H9 (cell line): ENCODE measurements at regions not wholly inside any gene's neighbourhood (a gene's known extent, or its start where the extent isn't known, plus 50 kb on each side); places are given as distances from the start of the nearest gene placed in this dataset.

Experiments
- DNase-seq: peaks from one replicate; pipeline ENCODE4 v3.0.0-alpha.2; 2017
- H2AFZ ChIP-seq: one replicate; pipeline ENCODE4 v1.6.1; 2013; ENCODE audit warnings: mild to moderate bottlenecking, low read length, control low read depth, moderate library complexity
- H2AK5ac ChIP-seq: 2 replicates; pipeline ENCODE4 v1.6.1; 2013; ENCODE audit warnings: low read length, control low read depth, mixed read lengths; ENCODE audit not compliant: insufficient read length
- H2BK120ac ChIP-seq: one replicate; pipeline ENCODE4 v1.6.1; 2013; ENCODE audit warnings: low read depth, mild to moderate bottlenecking, low read length, control low read depth, inconsistent platforms; ENCODE audit not compliant: poor library complexity, severe bottlenecking
- H2BK12ac ChIP-seq: 2 replicates; pipeline ENCODE4 v1.6.1; 2013; ENCODE audit warnings: low read length, control low read depth, mixed read lengths, low read depth; ENCODE audit not compliant: insufficient read length
- H2BK15ac ChIP-seq: 2 replicates; pipeline ENCODE4 v1.6.1; 2013; ENCODE audit warnings: low read depth, low read length, control low read depth
- H2BK20ac ChIP-seq: one replicate; pipeline ENCODE4 v1.6.1; 2013; ENCODE audit warnings: low read depth, mild to moderate bottlenecking, low read length, control low read depth, inconsistent platforms; ENCODE audit not compliant: poor library complexity, severe bottlenecking
- H2BK5ac ChIP-seq: 2 replicates; pipeline ENCODE4 v1.6.1; 2013; ENCODE audit warnings: low read length, control low read depth, mixed read lengths; ENCODE audit not compliant: insufficient read length
- H3K14ac ChIP-seq: 2 replicates; pipeline ENCODE4 v1.6.1; 2013; ENCODE audit warnings: low read length, control low read depth; ENCODE audit not compliant: insufficient read depth
- H3K18ac ChIP-seq: 2 replicates; pipeline ENCODE4 v1.6.1; 2013; ENCODE audit warnings: low read depth, mild to moderate bottlenecking, mixed read lengths, low read length, control low read depth; ENCODE audit not compliant: insufficient read length
- H3K23ac ChIP-seq: 2 replicates; pipeline ENCODE4 v1.6.1; 2013; ENCODE audit warnings: low read length, control low read depth, mixed read lengths, low read depth; ENCODE audit not compliant: insufficient read length
- H3K23me2 ChIP-seq: 2 replicates; pipeline ENCODE4 v1.6.1; 2013; ENCODE audit warnings: low read depth, mild to moderate bottlenecking, mixed read lengths, low read length, control low read depth; ENCODE audit not compliant: insufficient read length, poor library complexity, severe bottlenecking
- H3K27ac ChIP-seq: 2 replicates; pipeline ENCODE4 v1.5.1; 2013; ENCODE audit warnings: low read length, control low read depth, mixed read lengths, low read depth; ENCODE audit not compliant: insufficient read length
- H3K27me3 ChIP-seq: 2 replicates; pipeline ENCODE4 v1.6.1; 2013; ENCODE audit warnings: low read length, control low read depth, inconsistent platforms; ENCODE audit not compliant: insufficient read depth
- H3K4ac ChIP-seq: 2 replicates; pipeline ENCODE4 v1.6.1; 2013; ENCODE audit warnings: low read depth, mild to moderate bottlenecking, control low read depth, inconsistent platforms, low read length, moderate library complexity
- H3K4me1 ChIP-seq: 2 replicates; pipeline ENCODE4 v1.6.1; 2013; ENCODE audit warnings: low read length, control low read depth, inconsistent platforms; ENCODE audit not compliant: insufficient read depth
- H3K4me2 ChIP-seq: 2 replicates; pipeline ENCODE4 v1.6.1; 2013; ENCODE audit warnings: low read length, control low read depth, mixed read lengths; ENCODE audit not compliant: insufficient read length, insufficient read depth
- H3K56ac ChIP-seq: 2 replicates; pipeline ENCODE4 v1.6.1; 2013; ENCODE audit warnings: low read depth, mild to moderate bottlenecking, mixed read lengths, low read length, control low read depth; ENCODE audit not compliant: insufficient read length
- H3K79me1 ChIP-seq: 2 replicates; pipeline ENCODE4 v1.6.1; 2013; ENCODE audit warnings: low read depth, mild to moderate bottlenecking, moderate library complexity, low read length, control low read depth, inconsistent platforms; ENCODE audit not compliant: insufficient read depth, poor library complexity, severe bottlenecking
- H3K79me2 ChIP-seq: 2 replicates; pipeline ENCODE4 v1.6.1; 2013; ENCODE audit warnings: low read length, control low read depth, inconsistent platforms; ENCODE audit not compliant: insufficient read depth
- H3K9ac ChIP-seq: 2 replicates; pipeline ENCODE4 v1.6.1; 2013; ENCODE audit warnings: low read length, control low read depth, mixed read lengths; ENCODE audit not compliant: insufficient read length; ENCODE audit errors: extremely low read depth
- H3K9me3 ChIP-seq: one replicate; pipeline ENCODE4 v1.6.1; 2013; ENCODE audit warnings: low read depth, low read length, inconsistent platforms; ENCODE audit not compliant: control insufficient read depth
- H3T11ph ChIP-seq: one replicate; pipeline ENCODE4 v1.6.1; 2013; ENCODE audit warnings: mild to moderate bottlenecking, low read length, control low read depth, inconsistent platforms
- H4K20me1 ChIP-seq: one replicate; pipeline ENCODE4 v1.6.1; 2013; ENCODE audit not compliant: control insufficient read depth, insufficient read length, insufficient read depth
- H4K5ac ChIP-seq: 2 replicates; pipeline ENCODE4 v1.6.1; 2013; ENCODE audit warnings: low read depth, mild to moderate bottlenecking, mixed read lengths, low read length, control low read depth; ENCODE audit not compliant: insufficient read length
- H4K8ac ChIP-seq: replicated peaks from 2 replicates; pipeline ENCODE4 v1.6.1; 2013; ENCODE audit warnings: low read length, control low read depth, mixed read lengths, low read depth; ENCODE audit not compliant: insufficient read length
- H4K91ac ChIP-seq: 2 replicates; pipeline ENCODE4 v1.6.1; 2013; ENCODE audit warnings: low read depth, mild to moderate bottlenecking, moderate library complexity, mixed read lengths, low read length, control low read depth; ENCODE audit not compliant: insufficient read length
- H3K27ac Mint-ChIP-seq, 3 experiments: 2 replicates in 2 of 3; 3 replicates in 1 of 3; pipeline ENCODE4 v1.8.0; 2020 to 2021; ENCODE audit warnings: mixed read lengths in 3 of 3, mild to moderate bottlenecking in 1 of 3, moderate library complexity in 1 of 3
- H3K27me3 Mint-ChIP-seq: 2 replicates; pipeline ENCODE4 v1.8.0; 2021; ENCODE audit warnings: low read depth, mild to moderate bottlenecking, moderate library complexity, mixed read lengths
- H3K36me3 Mint-ChIP-seq, 3 experiments: 2 replicates in 2 of 3; 3 replicates in 1 of 3; pipeline ENCODE4 v1.8.0; 2020 to 2021; ENCODE audit warnings: low read depth in 3 of 3, mixed read lengths in 3 of 3; ENCODE audit not compliant: insufficient read depth in 1 of 3
- H3K4me1 Mint-ChIP-seq, 2 experiments: 2 replicates each; pipeline ENCODE4 v1.8.0; 2020; ENCODE audit warnings: mixed read lengths in 2 of 2
- H3K4me3 Mint-ChIP-seq, 2 experiments: 2 replicates in 1 of 2; 3 replicates in 1 of 2; pipeline ENCODE4 v1.8.0; 2020 to 2021; ENCODE audit warnings: mild to moderate bottlenecking in 2 of 2, mixed read lengths in 2 of 2, moderate library complexity in 1 of 2
- H3K9me3 Mint-ChIP-seq, 2 experiments: 2 replicates in 1 of 2; 3 replicates in 1 of 2; pipeline ENCODE4 v1.8.0; 2020; ENCODE audit warnings: mild to moderate bottlenecking in 2 of 2, mixed read lengths in 2 of 2, moderate library complexity in 1 of 2
- CTCF ChIP-seq: fragments of 200-600 bp; sonication (generic); conservative IDR thresholded peaks from 3 replicates; pipeline ENCODE4 v1.8.0; 2021; ENCODE audit warnings: antibody characterized with exemption, mild to moderate bottlenecking
- WGBS: extraction: QIAGEN DNeasy Blood & Tissue Kit; methylation state at CpG from one replicate; pipeline ENCODE4 v1.1.7; 2013; ENCODE audit warnings: missing lambda C conversion rate, low lambda C conversion rate, mixed read lengths; ENCODE audit not compliant: insufficient read length; ENCODE audit errors: extremely low coverage; 5-methylcytosine and 5-hydroxymethylcytosine counted together

- Histone ChIP-seq H2BK120ac (no peak overlapping the region), H4K91ac (no peak overlapping the region), H2BK5ac (no peak overlapping the region), H2BK20ac (no peak overlapping the region), H2BK15ac (no peak overlapping the region), H3K9me3 (no peaks in the 10 kb centered on the region), H3K4me1 (peaks cover 9% of the 10 kb centered on the region), H3K27ac (no peak overlapping the region), H3K18ac (no peak overlapping the region), H4K8ac (no peak overlapping the region), H3K4me2 (no peak overlapping the region), H2BK12ac (no peak overlapping the region), H3K9ac (no peak overlapping the region), H4K20me1 (no peaks in the 10 kb centered on the region), H3K56ac (no peak overlapping the region), H3K4ac (no peak overlapping the region), H3K79me2 (no peaks in the 10 kb centered on the region), H4K5ac (no peak overlapping the region), H3K79me1 (no peaks in the 10 kb centered on the region), H3K14ac (no peak overlapping the region), H2AFZ (no peak overlapping the region), H2AK5ac (no peak overlapping the region), H3K23ac (no peak overlapping the region), H3T11ph (no peak overlapping the region), H3K27me3 (no peaks in the 10 kb centered on the region), H3K23me2 (no peaks in the 10 kb centered on the region)
- no CpG with 5 or more reads among the region's 2 CpGs for WGBS
- H3K36me3 Mint-ChIP-seq, result no peaks in the 10 kb centered on the region
- peaks cover 10% of the 10 kb centered on the region for H3K27me3 Mint-ChIP-seq
- peaks cover 29 to 32% of the 10 kb centered on the region in 2 experiments for H3K4me1 Mint-ChIP-seq
- H3K27ac Mint-ChIP-seq, result peak overlapping the region in 1 of 3 experiments; percentile 96; a peak in 3 of 7 replicates
- H3K9me3 Mint-ChIP-seq, result no peaks in the 10 kb centered on the region; a peak in 2 of 5 replicates
- H3K4me3 Mint-ChIP-seq, result no peak overlapping the region
- DNase-seq, result peak; percentile 40
- TF ChIP-seq CTCF, result no peak
Observed at GRCh38 chr2:118255301-118255700, 167.0 kb downstream of the INSIG2 start.
